ENCODE measurements at regions not wholly inside any gene's neighbourhood (a gene's known extent, or its start where the extent isn't known, plus 50 kb on each side); places are given as distances from the start of the nearest gene placed in this dataset.

GRCh38 chr18:40060562-40060961 is 1894.5 kb upstream of the PIK3C3 start:
- 48% methylated on average over 1 of the region's 1 CpG for WGBS
- TF ChIP-seq NR2F2 (IDR thresholded peaks at IDR 0.05), result no peak
- no peak for TF ChIP-seq RXRA (IDR thresholded peaks at IDR 0.05)
- TF ChIP-seq FOXA2 (IDR thresholded peaks at IDR 0.05), result no peak
- no peak for TF ChIP-seq MAX (IDR thresholded peaks at IDR 0.05)
- TF ChIP-seq HNF4A (conservative IDR thresholded peaks at IDR 0.05), result no peak
- TF ChIP-seq CTCF (IDR thresholded peaks at IDR 0.05; ENCODE audit: low read depth, low read length, missing input control), result no peak
- TF ChIP-seq JUND (IDR thresholded peaks at IDR 0.05), result no peak
- no peak for TF ChIP-seq SP1 (IDR thresholded peaks at IDR 0.05)
- no peak for TF ChIP-seq ZBTB33 (IDR thresholded peaks at IDR 0.05)
- no peak for TF ChIP-seq RAD21 (IDR thresholded peaks at IDR 0.05)
- TF ChIP-seq REST (IDR thresholded peaks at IDR 0.05), result no peak
- no peak for TF ChIP-seq HNF4G (IDR thresholded peaks at IDR 0.05)
- TF ChIP-seq ATF3 (IDR thresholded peaks at IDR 0.05), result no peak
- H3K4me1 ChIP-seq (ENCODE audit: control insufficient read depth in 4 of 4, insufficient read depth in 4 of 4, low read length in 3 of 4), result no peaks in the 10 kb centered on the region
- H3K9ac ChIP-seq (ENCODE audit: low read depth in 1 of 2, low read length in 2 of 2), result no peak overlapping the region
- no peaks in the 10 kb centered on the region for H3K9me3 ChIP-seq (ENCODE audit: control insufficient read depth in 4 of 4, low read length in 3 of 4)
- H3K27me3 ChIP-seq (ENCODE audit: control insufficient read depth in 4 of 4, insufficient read depth in 4 of 4, low read length in 3 of 4), result no peaks in the 10 kb centered on the region
- H3K4me3 ChIP-seq (ENCODE audit: low read depth in 1 of 3, low read length in 3 of 3), result no peak overlapping the region
- no peak overlapping the region for H3K27ac ChIP-seq (ENCODE audit: low read depth in 1 of 2, low read length in 2 of 2)
- DNase-seq (ENCODE audit: low spot score), result no peak
- H3K36me3 ChIP-seq (ENCODE audit: control insufficient read depth in 4 of 4, insufficient read depth in 3 of 4, low read depth in 1 of 4, low read length in 3 of 4), result no peaks in the 10 kb centered on the region

GRCh38 chr18:40058811-40059570 is 1896.0 kb upstream of the PIK3C3 start:
- no peaks in the 10 kb centered on the region for H3K4me1 ChIP-seq (ENCODE audit: control insufficient read depth in 4 of 4, insufficient read depth in 4 of 4, low read length in 3 of 4)
- no peaks in the 10 kb centered on the region for H3K27me3 ChIP-seq (ENCODE audit: control insufficient read depth in 4 of 4, insufficient read depth in 4 of 4, low read length in 3 of 4)
- no peak overlapping the region for H3K9ac ChIP-seq (ENCODE audit: low read depth in 1 of 2, low read length in 2 of 2)
- no peak for DNase-seq (ENCODE audit: low spot score)
- no peaks in the 10 kb centered on the region for H3K9me3 ChIP-seq (ENCODE audit: control insufficient read depth in 4 of 4, low read length in 3 of 4)
- no peak overlapping the region for H3K27ac ChIP-seq (ENCODE audit: low read depth in 1 of 2, low read length in 2 of 2)
- no peaks in the 10 kb centered on the region for H3K36me3 ChIP-seq (ENCODE audit: control insufficient read depth in 4 of 4, insufficient read depth in 3 of 4, low read depth in 1 of 4, low read length in 3 of 4)
- WGBS, result 69% methylated on average over 3 of the region's 3 CpGs
- H3K4me3 ChIP-seq (ENCODE audit: low read depth in 1 of 3, low read length in 3 of 3), result no peak overlapping the region
- TF ChIP-seq FOXA1 (IDR thresholded peaks at IDR 0.05) (no peak), MAX (IDR thresholded peaks at IDR 0.05) (no peak), TAF1 (conservative IDR thresholded peaks at IDR 0.05) (no peak), ZBTB33 (IDR thresholded peaks at IDR 0.05) (no peak), YY1 (IDR thresholded peaks at IDR 0.05) (no peak), HNF4G (IDR thresholded peaks at IDR 0.05) (no peak), ATF3 (IDR thresholded peaks at IDR 0.05) (no peak), CTCF (IDR thresholded peaks at IDR 0.05; ENCODE audit: low read depth, low read length, missing input control) (no peak), JUND (IDR thresholded peaks at IDR 0.05) (no peak), RXRA (IDR thresholded peaks at IDR 0.05) (no peak)

Measured in liver (tissue), 8 donors.